ENCODE measurements at regions not wholly inside any gene's neighbourhood (a gene's known extent, or its start where the extent isn't known, plus 50 kb on each side); places are given as distances from the start of the nearest gene placed in this dataset.
"Not testable (repeated sequence)": the region's sequence is repeated elsewhere in the genome, so short reads cannot be mapped to it uniquely, and the experiment has no call there.

DNA sequence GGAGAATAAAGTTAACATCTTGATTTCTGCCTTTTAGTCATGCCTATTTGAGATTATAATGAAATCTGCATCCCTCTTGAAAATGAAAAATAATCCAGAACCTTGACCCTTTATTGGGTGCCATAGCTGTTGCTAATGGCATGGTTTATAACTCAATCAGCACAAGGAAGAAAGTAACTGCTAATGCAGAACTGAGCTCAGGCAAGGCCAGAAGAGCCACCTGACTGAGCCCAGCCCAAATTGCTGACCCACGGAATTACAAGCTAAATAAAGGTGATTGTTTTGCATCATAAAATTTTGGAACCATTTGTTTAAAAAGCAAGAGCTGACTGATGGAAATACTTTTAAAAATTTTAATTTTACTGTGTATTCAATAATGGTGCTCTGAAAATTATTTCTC is 76.4 kb upstream of the TBL1X start:
- Mint-ChIP-seq H3K27me3 (ENCODE audit: low read depth) (peaks cover 4% of the 10 kb centered on the region), H3K27ac (no peak overlapping the region), H3K4me3 (no peak overlapping the region), H3K36me3 (ENCODE audit: low read depth) (no peaks in the 10 kb centered on the region), H3K9me3 (no peaks in the 10 kb centered on the region), H3K4me1 (ENCODE audit: low read depth) (peaks cover 4% of the 10 kb centered on the region)

DNA sequence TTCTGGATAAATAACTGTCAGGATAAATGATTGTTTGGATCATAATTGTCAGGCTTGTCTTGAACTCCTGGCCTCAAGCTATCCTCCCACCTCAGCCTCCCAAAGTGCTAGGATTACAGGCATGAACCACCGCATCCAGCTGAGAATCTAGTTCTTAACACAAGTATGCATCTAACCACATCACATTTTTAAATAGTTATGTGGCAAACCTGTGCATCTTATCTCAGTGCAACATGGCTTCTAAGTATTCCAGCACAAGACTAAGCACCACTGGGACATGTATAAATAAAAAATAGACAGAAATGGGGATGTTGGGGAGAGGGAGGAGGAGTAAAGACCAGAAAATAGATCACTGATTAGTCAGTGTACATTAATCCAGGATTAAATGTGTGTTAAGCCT is 74.7 kb upstream of the TBL1X start:
- H3K27ac Mint-ChIP-seq = no peak overlapping the region

DNA sequence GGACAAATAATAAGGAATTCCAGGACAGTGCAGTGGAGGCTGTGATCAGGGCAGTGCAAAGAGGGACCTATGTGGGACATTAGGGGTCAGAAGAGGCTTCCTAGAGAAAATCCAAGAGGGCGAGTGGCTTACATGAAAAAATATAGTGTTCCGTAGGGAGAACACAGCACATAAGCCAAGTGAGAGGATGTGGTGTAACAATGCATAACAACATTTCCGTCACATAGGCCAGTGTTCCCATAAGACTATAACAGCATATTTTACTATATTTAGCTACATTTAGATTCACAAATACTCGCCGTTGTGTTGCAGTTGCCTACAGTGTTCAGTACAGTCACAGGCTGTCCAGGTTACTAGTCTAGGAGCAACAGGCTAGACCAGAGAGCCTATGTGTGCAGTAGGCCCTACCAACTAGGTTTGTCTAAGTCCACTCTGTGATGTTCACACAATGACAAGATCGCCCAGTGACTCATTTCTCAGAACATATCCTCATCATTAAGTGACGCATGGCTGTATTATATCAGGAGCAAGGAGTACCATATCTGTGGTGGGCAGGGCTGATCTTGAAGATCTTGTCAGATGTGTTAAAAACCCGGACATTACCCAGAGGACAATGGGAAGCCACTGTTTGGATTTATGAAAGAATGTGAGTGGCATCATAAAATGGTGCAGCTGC is 74.0 kb upstream of the TBL1X start:
- no peak overlapping the region for H3K4me3 Mint-ChIP-seq
- H3K27ac Mint-ChIP-seq = no peak overlapping the region
- no peaks in the 10 kb centered on the region for H3K9me3 Mint-ChIP-seq
- H3K27me3 Mint-ChIP-seq (ENCODE audit: low read depth) = peaks cover 4% of the 10 kb centered on the region
- H3K4me1 Mint-ChIP-seq (ENCODE audit: low read depth) = no peaks in the 10 kb centered on the region
- H3K36me3 Mint-ChIP-seq (ENCODE audit: low read depth) = no peaks in the 10 kb centered on the region

More for the DNA sequence above, 74.7 kb upstream of the TBL1X start:
- no peaks in the 10 kb centered on the region for H3K9me3 Mint-ChIP-seq
- H3K4me1 Mint-ChIP-seq (ENCODE audit: low read depth) = no peaks in the 10 kb centered on the region
- H3K4me3 Mint-ChIP-seq = no peak overlapping the region
- H3K27me3 Mint-ChIP-seq (ENCODE audit: low read depth) = peaks cover 4% of the 10 kb centered on the region
- H3K36me3 Mint-ChIP-seq (ENCODE audit: low read depth) = no peaks in the 10 kb centered on the region

DNA sequence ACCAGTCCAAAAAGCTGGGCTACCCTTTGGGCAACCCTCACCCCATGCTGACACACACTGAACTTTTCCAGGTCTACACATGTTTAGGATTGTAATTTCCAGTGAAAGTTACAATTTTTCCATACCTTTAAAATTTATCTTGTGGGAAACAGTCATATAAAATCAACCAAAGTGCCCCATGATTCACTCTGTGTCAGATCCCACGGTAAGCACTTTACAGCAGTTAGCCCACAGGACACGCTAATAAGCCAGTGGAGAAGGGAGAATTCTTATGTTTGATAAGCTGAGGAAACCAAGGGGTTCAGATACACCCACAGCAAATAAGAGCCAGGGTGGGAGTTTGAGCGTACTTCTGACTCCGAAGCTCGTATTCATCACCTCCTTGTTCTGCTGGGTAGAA is 72.4 kb upstream of the TBL1X start:
- H3K9me3 Mint-ChIP-seq = no peaks in the 10 kb centered on the region
- no peaks in the 10 kb centered on the region for H3K4me1 Mint-ChIP-seq (ENCODE audit: low read depth)
- no peak overlapping the region for H3K4me3 Mint-ChIP-seq
- peaks cover 4% of the 10 kb centered on the region for H3K27me3 Mint-ChIP-seq (ENCODE audit: low read depth)
- H3K36me3 Mint-ChIP-seq (ENCODE audit: low read depth) = no peaks in the 10 kb centered on the region
- no peak overlapping the region for H3K27ac Mint-ChIP-seq

DNA sequence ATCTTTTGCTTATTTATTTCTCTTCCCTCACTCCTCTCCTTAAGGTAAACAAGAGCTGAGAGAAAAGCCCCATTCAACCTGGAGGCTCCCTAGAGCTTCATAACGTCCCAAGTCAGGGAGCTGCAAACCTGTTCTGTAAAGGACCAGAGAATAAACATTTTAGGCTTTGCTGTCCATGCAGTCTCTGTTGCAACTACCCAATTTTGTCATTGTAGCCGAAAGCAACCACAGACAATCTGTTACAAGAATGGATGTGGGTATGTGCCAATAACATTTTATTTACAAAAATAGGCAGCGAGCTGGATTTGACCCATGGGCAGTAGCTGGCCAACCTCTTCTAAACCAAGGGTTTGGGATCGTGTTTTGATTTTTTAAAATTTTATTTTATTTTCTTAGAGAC is 71.3 kb upstream of the TBL1X start:
- no peaks in the 10 kb centered on the region for H3K9me3 Mint-ChIP-seq
- H3K27me3 Mint-ChIP-seq (ENCODE audit: low read depth) = no peaks in the 10 kb centered on the region
- no peaks in the 10 kb centered on the region for H3K36me3 Mint-ChIP-seq (ENCODE audit: low read depth)
- no peaks in the 10 kb centered on the region for H3K4me1 Mint-ChIP-seq (ENCODE audit: low read depth)
- no peak overlapping the region for H3K27ac Mint-ChIP-seq
- H3K4me3 Mint-ChIP-seq = no peak overlapping the region

DNA sequence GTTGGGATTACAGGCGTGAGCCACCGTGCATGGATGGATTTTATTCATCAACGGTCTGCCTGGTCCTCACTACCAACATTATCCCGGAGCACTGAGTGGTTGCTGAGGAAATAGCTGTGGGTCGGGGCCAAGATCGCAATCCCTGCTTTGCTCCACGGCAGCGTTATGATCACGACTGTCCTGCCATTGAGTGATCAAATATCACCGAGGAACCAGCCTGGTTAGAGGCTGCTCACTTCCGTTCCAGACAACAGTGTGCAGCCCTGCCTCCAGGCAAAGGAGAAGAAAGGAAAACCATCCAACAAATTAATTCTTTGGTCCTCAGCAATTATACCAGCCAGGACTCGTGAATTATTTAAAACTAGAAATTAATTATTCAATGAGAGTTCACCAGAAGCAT is 70.6 kb upstream of the TBL1X start:
- Mint-ChIP-seq H3K4me3 (no peak overlapping the region), H3K4me1 (ENCODE audit: low read depth) (no peaks in the 10 kb centered on the region)

DNA sequence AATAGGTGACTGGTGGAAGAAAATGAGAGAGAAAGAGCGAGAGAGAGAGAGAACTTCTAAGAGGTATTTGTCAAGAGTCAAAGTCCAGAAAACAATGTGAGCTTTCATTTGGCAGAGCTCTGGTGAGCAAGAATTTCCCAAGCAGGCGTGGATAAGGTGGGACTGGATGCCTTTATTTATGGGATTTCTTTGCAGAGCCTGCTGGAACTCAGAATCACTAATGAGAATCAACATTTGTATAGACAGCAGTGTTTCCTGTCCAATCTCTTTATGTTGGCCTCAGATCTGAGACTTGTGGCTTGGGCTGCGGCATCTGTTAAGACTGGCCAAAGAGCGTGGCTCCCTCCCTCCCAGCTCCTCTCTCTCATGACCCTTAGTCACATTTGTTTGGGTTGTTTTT is 67.9 kb upstream of the TBL1X start:
- Mint-ChIP-seq H3K27ac (no peak overlapping the region), H3K4me3 (no peak overlapping the region), H3K4me1 (ENCODE audit: low read depth) (no peaks in the 10 kb centered on the region), H3K9me3 (no peaks in the 10 kb centered on the region), H3K27me3 (ENCODE audit: low read depth) (no peaks in the 10 kb centered on the region), H3K36me3 (ENCODE audit: low read depth) (no peaks in the 10 kb centered on the region)

More for the DNA sequence above, 70.6 kb upstream of the TBL1X start:
- Mint-ChIP-seq H3K27ac (no peak overlapping the region), H3K9me3 (no peaks in the 10 kb centered on the region), H3K27me3 (ENCODE audit: low read depth) (no peaks in the 10 kb centered on the region), H3K36me3 (ENCODE audit: low read depth) (no peaks in the 10 kb centered on the region)

DNA sequence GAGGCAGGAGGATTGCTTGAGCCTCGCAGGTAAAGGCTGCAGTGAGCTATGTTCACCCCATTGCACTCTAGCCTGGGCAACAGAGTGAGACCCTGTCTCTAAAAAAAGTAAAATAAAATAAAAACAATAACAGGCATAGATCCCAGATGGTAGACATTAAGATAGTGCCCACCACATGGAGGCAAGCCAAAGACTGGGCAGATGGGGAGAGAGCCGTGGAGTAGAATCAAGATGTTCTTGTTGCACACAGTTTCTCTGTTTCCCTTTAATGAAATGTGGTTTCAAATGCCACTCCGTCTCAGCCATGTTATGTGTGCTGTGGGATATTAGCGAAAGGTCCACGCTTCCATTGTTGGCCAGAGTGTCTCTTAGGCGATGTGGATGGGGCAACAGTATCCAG is 63.8 kb upstream of the TBL1X start:
- Mint-ChIP-seq H3K27me3 (ENCODE audit: low read depth) (no peaks in the 10 kb centered on the region), H3K27ac (no peak overlapping the region), H3K4me1 (ENCODE audit: low read depth) (no peaks in the 10 kb centered on the region)

DNA sequence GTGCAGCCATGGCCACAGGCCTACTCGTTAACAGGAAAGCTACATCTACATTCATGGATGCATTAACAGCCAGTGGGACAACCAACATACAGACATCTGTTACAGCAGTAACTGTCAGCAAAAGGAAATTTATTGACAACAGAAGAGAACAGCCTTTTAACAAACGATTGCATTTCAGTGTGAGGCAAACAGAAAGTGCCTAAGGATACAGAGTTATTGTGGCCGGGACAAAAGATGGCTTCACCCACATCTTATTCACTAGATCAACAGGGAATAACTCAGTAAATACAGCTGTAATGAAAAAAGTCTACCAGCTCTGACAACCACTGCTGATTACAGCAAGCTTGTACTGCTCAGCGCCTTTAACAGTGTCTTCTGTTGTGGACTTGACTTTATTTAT is 61.5 kb upstream of the TBL1X start:
- Mint-ChIP-seq H3K4me3 (no peak overlapping the region), H3K27me3 (ENCODE audit: low read depth) (no peaks in the 10 kb centered on the region), H3K4me1 (ENCODE audit: low read depth) (no peaks in the 10 kb centered on the region), H3K36me3 (ENCODE audit: low read depth) (no peaks in the 10 kb centered on the region), H3K9me3 (no peaks in the 10 kb centered on the region), H3K27ac (no peak overlapping the region)

More for the DNA sequence above, 63.8 kb upstream of the TBL1X start:
- H3K36me3 Mint-ChIP-seq (ENCODE audit: low read depth) = no peaks in the 10 kb centered on the region
- H3K4me3 Mint-ChIP-seq = no peak overlapping the region
- H3K9me3 Mint-ChIP-seq = no peaks in the 10 kb centered on the region

DNA sequence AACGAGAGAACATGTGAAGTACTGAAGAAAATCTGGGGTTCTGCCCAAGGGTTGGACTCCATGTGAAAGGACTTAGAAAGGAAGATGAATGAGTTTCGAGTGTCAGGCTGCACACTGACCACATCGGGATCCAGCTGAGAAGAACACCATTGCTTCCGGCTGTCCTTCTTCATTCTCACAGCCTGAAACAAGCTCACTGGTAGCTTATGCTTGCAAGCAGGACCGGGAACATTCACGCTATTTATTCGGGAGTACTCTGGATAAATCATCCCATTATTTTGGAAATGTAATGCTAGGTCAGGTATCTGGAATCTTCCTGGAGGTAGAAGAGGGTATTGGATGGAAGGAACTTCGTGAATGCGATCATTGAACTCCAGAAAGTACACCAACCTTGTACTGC is 59.2 kb upstream of the TBL1X start:
- not testable (repeated sequence) for H3K4me3 Mint-ChIP-seq; H3K27ac Mint-ChIP-seq; H3K27me3 Mint-ChIP-seq (ENCODE audit: low read depth); H3K4me1 Mint-ChIP-seq (ENCODE audit: low read depth); H3K9me3 Mint-ChIP-seq; H3K36me3 Mint-ChIP-seq (ENCODE audit: low read depth)

DNA sequence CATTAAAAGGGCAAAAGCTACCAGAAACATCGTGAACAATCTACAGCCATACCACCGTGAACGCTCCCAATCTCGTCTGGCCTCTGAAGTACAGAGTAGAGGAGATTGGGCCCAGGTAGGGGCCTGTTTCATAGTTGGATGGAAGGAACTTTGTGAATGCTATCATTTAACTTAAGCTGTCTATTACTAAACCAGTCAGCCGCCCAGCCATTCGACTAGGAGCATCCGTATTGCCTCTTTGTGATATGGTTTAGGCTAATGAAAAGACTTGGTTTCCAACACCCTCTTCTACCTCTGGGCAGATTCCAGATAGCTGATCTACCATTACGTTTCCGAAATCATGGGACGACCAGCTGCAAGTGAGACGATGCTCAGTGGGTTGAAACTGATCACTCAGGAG is 54.0 kb upstream of the TBL1X start:
- not testable (repeated sequence) for H3K27ac Mint-ChIP-seq; H3K4me1 Mint-ChIP-seq (ENCODE audit: low read depth); H3K36me3 Mint-ChIP-seq (ENCODE audit: low read depth); H3K4me3 Mint-ChIP-seq; H3K9me3 Mint-ChIP-seq; H3K27me3 Mint-ChIP-seq (ENCODE audit: low read depth)

DNA sequence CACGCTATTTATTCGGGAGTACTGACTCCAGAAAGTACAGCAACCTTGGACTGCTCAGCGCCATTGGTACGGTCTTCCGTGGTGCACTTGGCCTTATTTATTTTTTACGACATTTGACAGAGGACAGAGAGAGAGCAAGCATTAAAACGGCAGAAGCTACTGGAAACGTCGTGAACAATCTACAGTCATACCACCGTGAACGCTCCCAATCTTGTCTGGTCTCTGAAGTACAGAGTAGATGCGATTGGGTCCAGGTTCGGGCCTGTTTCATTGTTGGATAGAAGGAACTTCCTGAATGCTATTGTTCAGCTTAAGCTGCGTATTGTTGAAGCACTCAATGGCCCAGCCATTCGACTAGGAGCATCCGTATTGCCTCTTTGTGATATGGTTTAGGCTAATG is 53.2 kb upstream of the TBL1X start:
- not testable (repeated sequence) for H3K27ac Mint-ChIP-seq

DNA sequence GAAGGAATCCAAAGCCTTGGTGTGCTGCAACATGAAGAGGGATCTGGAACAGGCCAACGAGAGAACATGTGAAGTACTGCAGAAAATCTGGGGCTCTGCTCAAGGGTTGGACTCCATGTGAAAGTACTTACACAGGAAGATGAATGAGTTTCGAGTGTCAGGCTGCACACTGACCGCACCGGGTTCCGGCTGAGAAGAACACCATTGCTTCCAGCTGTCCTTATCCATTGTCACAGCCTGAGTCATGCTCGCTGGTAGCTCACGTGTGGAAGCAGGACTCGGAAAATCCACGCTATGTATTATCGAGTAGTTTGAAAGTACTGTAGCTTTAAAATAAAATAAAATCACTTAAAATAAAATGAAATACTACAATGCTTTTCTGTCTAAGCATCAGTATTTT is 50.4 kb upstream of the TBL1X start:
- Mint-ChIP-seq H3K36me3 (ENCODE audit: low read depth) (peaks cover 3% of the 10 kb centered on the region), H3K4me1 (ENCODE audit: low read depth) (no peaks in the 10 kb centered on the region), H3K4me3 (no peak overlapping the region), H3K27ac (no peak overlapping the region), H3K27me3 (ENCODE audit: low read depth) (no peaks in the 10 kb centered on the region), H3K9me3 (no peaks in the 10 kb centered on the region)

More for the DNA sequence above, 53.2 kb upstream of the TBL1X start:
- H3K4me3 Mint-ChIP-seq; H3K9me3 Mint-ChIP-seq; H3K27me3 Mint-ChIP-seq (ENCODE audit: low read depth); H3K36me3 Mint-ChIP-seq (ENCODE audit: low read depth); H3K4me1 Mint-ChIP-seq (ENCODE audit: low read depth): not testable (repeated sequence)

Data from T-helper 1 cell treated with Interleukin-12 subunit alpha and Interleukin-12 subunit beta and Interleukin-4 antibody, amounts not matched to agents 30 μg/mL and 1 μg/mL, for 36 hours (primary cell).